GM13977 (cell line): ENCODE measurements at regions not wholly inside any gene's neighbourhood (a gene's known extent, or its start where the extent isn't known, plus 50 kb on each side); places are given as distances from the start of the nearest gene placed in this dataset.
"Not testable (repeated sequence)": the region's sequence is repeated elsewhere in the genome, so short reads cannot be mapped to it uniquely, and the experiment has no call there.

Source experiments
- DNase-seq: peaks from one replicate; pipeline ENCODE4 v3.0.0; 2012; ENCODE audit warnings: low spot score
- in situ Hi-C: fragments of 300-500 bp; cut with MboI; formaldehyde crosslinking; loops from one replicate; pipeline ENCODE4 v1.12.0; 2022; ENCODE audit warnings: low sequenced_read_pairs, low pct_unique_long_range_greater_than_20kb, mixed read lengths, inconsistent platforms; ENCODE audit not compliant: unreplicated experiment
- TF ChIP-seq, protein P1 (sequence below): IDR thresholded peaks from 2 replicates; pipeline ENCODE4 v1.5.1; 2012; ENCODE audit warnings: mild to moderate bottlenecking, control low read depth; ENCODE audit not compliant: insufficient read depth; ENCODE audit errors: extremely low read depth, missing control alignments

DNA sequence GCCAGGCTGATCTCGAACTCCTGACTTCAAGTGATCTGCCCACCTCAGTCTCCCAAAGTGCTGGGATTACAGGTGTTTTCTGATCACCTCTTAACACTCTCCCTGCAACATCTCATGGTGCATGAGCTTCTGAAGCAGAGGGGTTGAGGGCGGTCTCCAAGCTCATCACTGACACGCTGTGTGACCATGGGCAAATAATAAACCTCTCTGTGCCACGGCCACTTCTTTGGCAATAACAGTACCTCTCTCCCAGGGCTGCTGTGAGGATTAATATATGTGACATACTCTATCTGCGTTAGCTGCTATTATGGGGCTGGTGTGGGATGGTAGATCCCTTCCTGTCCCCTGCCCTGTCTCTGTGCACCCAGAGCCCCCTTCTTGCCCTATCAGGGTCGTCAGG lies 62.9 kb upstream of the LHX5 start:
- TF ChIP-seq, protein P1, sequence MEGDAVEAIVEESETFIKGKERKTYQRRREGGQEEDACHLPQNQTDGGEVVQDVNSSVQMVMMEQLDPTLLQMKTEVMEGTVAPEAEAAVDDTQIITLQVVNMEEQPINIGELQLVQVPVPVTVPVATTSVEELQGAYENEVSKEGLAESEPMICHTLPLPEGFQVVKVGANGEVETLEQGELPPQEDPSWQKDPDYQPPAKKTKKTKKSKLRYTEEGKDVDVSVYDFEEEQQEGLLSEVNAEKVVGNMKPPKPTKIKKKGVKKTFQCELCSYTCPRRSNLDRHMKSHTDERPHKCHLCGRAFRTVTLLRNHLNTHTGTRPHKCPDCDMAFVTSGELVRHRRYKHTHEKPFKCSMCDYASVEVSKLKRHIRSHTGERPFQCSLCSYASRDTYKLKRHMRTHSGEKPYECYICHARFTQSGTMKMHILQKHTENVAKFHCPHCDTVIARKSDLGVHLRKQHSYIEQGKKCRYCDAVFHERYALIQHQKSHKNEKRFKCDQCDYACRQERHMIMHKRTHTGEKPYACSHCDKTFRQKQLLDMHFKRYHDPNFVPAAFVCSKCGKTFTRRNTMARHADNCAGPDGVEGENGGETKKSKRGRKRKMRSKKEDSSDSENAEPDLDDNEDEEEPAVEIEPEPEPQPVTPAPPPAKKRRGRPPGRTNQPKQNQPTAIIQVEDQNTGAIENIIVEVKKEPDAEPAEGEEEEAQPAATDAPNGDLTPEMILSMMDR, result no peak
- in situ Hi-C loops, result no loop called here
- no peak for DNase-seq

DNA sequence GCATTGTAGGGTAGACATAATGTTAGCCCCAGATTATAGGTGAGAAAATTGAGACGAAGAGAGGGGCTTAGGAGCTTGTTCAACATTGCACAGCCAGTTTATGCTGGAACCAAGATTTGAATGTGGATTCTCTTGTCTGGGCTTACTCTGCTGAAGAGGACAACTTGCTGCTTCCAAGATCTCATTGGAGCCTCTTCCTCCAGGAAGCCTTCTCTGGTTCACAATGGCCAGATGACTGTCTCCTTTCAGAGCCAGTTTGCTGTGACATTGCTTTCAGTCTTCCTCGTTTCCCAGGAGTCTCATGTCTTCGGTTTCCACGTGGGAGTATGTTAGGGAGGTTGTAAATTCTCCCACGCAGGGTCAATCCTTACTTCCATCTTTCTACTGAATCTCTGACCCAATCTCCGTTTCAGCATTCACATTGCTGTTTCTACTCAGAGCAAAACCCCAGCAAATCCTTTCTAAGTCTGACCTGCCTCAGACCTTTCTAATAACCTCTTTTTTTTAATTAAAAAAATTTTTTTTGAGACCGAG lies 62.2 kb upstream of the LHX5 start:
- no peak for DNase-seq
- TF ChIP-seq, protein P1, result no peak
- in situ Hi-C loops, result no loop called here

DNA sequence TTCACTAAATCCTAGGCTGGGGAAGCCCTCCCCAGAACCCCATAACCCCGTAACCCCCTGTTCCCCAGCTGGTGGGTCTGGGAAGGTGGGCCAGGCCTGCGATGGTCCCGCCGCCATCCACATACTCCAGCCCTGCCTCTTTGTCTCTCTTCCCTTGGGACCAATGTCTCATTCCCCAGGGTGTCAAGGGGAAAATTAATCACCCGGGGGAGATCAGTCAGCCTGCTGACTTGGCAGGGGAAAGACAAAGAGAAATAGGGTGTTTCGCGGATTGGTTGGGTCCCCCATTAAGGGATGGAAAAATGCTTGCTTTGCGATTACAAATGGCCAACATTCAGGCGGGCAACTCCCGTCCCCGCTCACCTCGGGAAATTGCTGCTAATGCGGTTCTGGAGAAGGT lies 60.6 kb upstream of the LHX5 start:
- DNase-seq, result no peak
- in situ Hi-C loops, result no loop called here
- TF ChIP-seq, protein P1, result no peak

DNA sequence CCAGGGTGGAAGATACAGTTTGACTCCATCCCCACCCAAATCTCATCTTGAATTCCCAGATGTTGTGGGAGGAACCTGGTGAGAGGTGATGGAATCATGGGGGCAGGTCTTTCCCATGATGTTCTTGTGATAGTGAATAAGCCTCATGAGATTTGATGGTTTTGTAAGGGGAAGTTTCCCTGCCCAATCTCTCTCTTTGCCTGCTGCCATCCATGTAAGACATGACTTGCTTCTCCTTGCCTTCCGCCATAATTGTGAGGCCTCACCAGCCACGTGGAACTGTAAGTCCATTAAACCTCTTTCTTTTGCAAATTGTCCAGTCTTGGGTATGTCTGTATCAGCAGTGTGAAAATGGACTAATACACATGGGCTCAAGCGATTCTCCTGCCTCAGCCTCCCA lies 59.4 kb upstream of the LHX5 start:
- DNase-seq, in situ Hi-C loops: not testable (repeated sequence)

DNA sequence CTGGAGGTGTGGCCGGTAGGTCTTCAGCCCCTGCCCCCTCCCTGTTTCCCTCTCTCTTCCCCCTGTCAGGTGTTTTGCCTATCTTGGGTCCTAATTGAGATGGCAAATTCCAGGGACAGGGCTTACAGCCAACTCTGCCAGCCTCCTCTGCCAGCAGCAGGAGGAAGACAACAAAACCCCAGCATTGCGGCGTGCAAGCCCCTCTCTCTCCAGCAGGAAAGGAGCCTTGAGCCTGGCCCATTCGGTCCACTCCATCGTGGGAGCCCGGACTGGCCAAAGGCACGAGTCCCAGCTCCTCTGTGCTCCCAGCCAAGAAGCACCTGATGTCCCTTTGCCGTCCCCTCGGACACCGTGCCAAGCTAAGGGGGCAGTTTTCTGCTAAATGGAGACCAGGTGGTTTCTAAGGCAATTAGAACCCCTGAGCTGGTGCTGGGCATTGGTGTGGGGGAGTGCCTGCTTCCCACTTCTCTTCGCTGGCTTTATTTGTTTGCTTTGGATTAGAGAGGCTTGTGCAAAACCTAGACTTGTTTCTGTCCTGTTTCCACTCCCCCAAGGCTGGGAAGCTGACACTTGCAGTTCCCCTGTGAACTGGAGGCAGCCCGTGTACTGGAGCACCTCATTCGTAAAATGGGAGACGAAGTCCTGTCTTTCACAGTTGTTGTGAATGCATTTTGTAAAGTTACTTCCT lies 57.1 kb upstream of the LHX5 start:
- no peak for DNase-seq
- in situ Hi-C loops, result no loop called here
- TF ChIP-seq, protein P1, result no peak

DNA sequence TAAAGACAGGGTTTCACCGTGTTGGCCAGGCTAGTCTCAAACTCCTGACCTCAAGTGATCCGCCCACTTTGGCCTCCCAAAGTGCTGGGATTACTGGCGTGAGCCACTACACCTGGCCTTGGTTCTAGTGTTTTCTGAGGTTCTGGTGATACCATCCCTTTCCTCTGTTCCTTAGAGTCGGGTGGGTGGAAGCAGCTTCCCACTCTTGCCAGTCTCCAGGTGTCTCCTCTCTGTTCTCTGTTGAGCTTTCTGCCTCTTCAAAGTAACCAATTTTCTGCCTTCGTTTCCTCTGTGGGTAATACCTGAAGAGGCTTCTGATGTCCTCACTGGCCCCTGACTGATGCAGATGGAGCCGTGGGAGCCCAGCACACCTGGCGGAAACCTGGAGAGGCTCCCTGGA lies 53.4 kb upstream of the LHX5 start:
- no peak for DNase-seq
- in situ Hi-C loops, result no loop called here
- TF ChIP-seq, protein P1, result no peak

DNA sequence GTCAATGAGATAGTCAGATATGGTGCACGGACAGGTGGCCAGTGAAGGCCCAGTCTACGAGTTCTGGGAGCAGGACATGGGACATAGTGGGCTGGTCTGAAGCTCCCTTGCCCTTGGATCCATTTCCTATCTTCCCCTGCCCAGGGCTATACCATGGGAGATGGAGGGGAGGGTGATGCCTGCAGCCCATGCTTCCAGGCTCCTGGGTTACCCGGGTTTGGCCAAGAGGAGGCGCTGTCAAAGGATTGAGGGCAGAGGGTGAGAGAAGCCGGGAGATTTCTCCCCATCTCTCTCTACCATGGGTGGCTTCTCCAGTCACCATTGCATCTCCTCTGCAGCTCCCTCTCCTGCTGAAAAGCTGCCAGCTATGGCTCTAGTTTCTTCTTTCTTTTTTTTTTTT lies 52.8 kb upstream of the LHX5 start:
- TF ChIP-seq, protein P1, result no peak
- in situ Hi-C loops, result no loop called here
- no peak for DNase-seq
